ENCODE measurements at regions not wholly inside any gene's neighbourhood (a gene's known extent, or its start where the extent isn't known, plus 50 kb on each side); places are given as distances from the start of the nearest gene placed in this dataset.

DNA sequence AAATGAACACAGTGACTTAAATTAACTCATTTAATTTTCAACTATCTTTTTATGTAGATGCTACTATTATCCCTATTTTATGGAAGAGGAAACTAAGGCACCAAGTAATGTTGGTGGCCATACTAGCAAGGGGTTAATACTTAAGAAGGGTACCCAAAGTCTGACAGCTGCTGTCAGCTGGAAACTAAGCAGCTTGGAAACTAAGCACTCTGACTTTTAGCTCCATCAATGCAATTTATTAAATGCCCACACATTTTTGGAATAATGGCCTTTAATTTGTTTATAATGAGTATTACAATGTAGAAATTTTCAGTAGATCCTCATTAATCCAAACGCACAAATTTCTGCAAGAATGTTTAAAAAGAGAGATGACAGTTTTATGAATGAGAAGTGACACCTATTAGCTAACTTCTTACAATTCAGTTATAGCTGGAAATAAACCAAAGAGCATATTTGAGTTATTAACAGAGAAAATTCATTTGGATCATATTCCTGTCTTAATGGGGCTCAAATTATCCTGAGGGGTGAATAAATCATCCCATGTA is 483.1 kb upstream of the MBL2 start:
- Histone ChIP-seq H3K4me2 (no peak overlapping the region), H3K4me3 (no peak overlapping the region), H3K27ac (no peak overlapping the region), H3K9me3 (no peaks in the 10 kb centered on the region), H3K4me1 (no peaks in the 10 kb centered on the region)
- FAIRE-seq (no peak), ATAC-seq (no peak), DNase-seq (ENCODE audit: low read depth in 1 of 2, low spot score in 1 of 2) (no peak)
- WGBS (ENCODE audit: missing lambda C conversion rate) = 2% methylated on average over 1 of the region's 1 CpG
- POLR2A ChIA-PET = no interaction called here
- CTCF ChIA-PET = no interaction called here
- TF ChIP-seq CEBPB (IDR thresholded peaks at IDR 0.05) (no peak), HOXB5 (CRISPR knock-in tag; IDR thresholded peaks at IDR 0.05) (no peak), ESRRA (IDR thresholded peaks at IDR 0.05; ENCODE audit: borderline replicate concordance, low read length) (no peak), PHF8 (IDR thresholded peaks at IDR 0.05; ENCODE audit: borderline replicate concordance, low read depth) (no peak), CBX8 (IDR thresholded peaks at IDR 0.05) (no peak), EP300 (IDR thresholded peaks at IDR 0.05) (no peak), RCOR1 (IDR thresholded peaks at IDR 0.05; ENCODE audit: low read depth, low read length) (no peak), JUN (IDR thresholded peaks at IDR 0.05) (no peak)
- TF ChIP-seq, protein P1, sequence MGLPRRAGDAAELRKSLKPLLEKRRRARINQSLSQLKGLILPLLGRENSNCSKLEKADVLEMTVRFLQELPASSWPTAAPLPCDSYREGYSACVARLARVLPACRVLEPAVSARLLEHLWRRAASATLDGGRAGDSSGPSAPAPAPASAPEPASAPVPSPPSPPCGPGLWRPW (IDR thresholded peaks at IDR 0.05) = no peak
- TF ChIP-seq, protein P2, sequence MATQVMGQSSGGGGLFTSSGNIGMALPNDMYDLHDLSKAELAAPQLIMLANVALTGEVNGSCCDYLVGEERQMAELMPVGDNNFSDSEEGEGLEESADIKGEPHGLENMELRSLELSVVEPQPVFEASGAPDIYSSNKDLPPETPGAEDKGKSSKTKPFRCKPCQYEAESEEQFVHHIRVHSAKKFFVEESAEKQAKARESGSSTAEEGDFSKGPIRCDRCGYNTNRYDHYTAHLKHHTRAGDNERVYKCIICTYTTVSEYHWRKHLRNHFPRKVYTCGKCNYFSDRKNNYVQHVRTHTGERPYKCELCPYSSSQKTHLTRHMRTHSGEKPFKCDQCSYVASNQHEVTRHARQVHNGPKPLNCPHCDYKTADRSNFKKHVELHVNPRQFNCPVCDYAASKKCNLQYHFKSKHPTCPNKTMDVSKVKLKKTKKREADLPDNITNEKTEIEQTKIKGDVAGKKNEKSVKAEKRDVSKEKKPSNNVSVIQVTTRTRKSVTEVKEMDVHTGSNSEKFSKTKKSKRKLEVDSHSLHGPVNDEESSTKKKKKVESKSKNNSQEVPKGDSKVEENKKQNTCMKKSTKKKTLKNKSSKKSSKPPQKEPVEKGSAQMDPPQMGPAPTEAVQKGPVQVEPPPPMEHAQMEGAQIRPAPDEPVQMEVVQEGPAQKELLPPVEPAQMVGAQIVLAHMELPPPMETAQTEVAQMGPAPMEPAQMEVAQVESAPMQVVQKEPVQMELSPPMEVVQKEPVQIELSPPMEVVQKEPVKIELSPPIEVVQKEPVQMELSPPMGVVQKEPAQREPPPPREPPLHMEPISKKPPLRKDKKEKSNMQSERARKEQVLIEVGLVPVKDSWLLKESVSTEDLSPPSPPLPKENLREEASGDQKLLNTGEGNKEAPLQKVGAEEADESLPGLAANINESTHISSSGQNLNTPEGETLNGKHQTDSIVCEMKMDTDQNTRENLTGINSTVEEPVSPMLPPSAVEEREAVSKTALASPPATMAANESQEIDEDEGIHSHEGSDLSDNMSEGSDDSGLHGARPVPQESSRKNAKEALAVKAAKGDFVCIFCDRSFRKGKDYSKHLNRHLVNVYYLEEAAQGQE (IDR thresholded peaks at IDR 0.05) = no peak
- TF ChIP-seq, protein P3, sequence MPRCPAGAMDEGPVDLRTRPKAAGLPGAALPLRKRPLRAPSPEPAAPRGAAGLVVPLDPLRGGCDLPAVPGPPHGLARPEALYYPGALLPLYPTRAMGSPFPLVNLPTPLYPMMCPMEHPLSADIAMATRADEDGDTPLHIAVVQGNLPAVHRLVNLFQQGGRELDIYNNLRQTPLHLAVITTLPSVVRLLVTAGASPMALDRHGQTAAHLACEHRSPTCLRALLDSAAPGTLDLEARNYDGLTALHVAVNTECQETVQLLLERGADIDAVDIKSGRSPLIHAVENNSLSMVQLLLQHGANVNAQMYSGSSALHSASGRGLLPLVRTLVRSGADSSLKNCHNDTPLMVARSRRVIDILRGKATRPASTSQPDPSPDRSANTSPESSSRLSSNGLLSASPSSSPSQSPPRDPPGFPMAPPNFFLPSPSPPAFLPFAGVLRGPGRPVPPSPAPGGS (IDR thresholded peaks at IDR 0.05) = no peak

DNA sequence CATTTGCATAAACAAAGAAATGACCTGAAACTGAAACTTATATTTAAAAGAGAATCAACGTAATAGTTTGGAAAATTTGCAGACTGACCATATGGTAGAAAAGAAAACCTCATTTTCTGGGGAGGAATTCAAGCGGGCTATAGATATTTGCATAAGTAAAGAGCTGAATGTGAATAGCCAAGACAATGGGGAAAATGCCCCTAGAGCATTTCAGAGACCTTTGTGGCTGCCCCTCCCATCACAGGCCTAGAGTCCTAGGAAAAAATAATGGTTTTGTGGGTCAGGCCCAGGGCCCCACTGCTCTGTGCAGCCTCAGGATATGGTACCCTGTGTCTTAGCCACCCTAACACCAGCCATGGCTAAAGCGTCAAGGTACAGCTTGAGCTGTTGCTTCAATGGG is 480.6 kb upstream of the MBL2 start:
- H3K4me1 ChIP-seq = no peaks in the 10 kb centered on the region
- H3K4me3 ChIP-seq = no peak overlapping the region
- H3K9me3 ChIP-seq = no peaks in the 10 kb centered on the region
- ATAC-seq = no peak
- no peak for DNase-seq (ENCODE audit: low read depth in 1 of 2, low spot score in 1 of 2)
- ChIA-PET CTCF (interaction anchor here (0.6 kb wide), 1 partner anchor 1173 kb away, joined by 3 read pairs; no protein-coding TSS in a partner anchor), POLR2A (no interaction called here)
- no peak for FAIRE-seq
- under 1% methylated on average over 3 of the region's 3 CpGs for WGBS (ENCODE audit: missing lambda C conversion rate)
- no peak overlapping the region for H3K4me2 ChIP-seq
- no peak overlapping the region for H3K27ac ChIP-seq
- TF ChIP-seq BHLHE40 (IDR thresholded peaks at IDR 0.05; ENCODE audit: low read depth, low read length) (no peak), FOSL2 (IDR thresholded peaks at IDR 0.05) (no peak), FOSL2 (CRISPR knock-in tag; IDR thresholded peaks at IDR 0.05) (no peak), RFX5 (IDR thresholded peaks at IDR 0.05) (no peak), CHD2 (IDR thresholded peaks at IDR 0.05; ENCODE audit: low read length, partially characterized antibody) (no peak), EHMT2 (IDR thresholded peaks at IDR 0.05; ENCODE audit: low read depth) (no peak), NR3C1 (IDR thresholded peaks at IDR 0.05) (no peak), ZSCAN20 (CRISPR knock-in tag; IDR thresholded peaks at IDR 0.05) (no peak), MAFK (IDR thresholded peaks at IDR 0.05; ENCODE audit: partially characterized antibody) (no peak), GATA3 (IDR thresholded peaks at IDR 0.05; ENCODE audit: borderline replicate concordance) (no peak), HOXB5 (CRISPR knock-in tag; IDR thresholded peaks at IDR 0.05) (no peak), RARB (CRISPR knock-in tag; IDR thresholded peaks at IDR 0.05) (no peak), EHF (CRISPR knock-in tag; IDR thresholded peaks at IDR 0.05) (no peak), KDM5A (IDR thresholded peaks at IDR 0.05) (no peak), NFE2L2 (conservative IDR thresholded peaks at IDR 0.05; ENCODE audit: low read length) (no peak)
- TF ChIP-seq, protein P4, sequence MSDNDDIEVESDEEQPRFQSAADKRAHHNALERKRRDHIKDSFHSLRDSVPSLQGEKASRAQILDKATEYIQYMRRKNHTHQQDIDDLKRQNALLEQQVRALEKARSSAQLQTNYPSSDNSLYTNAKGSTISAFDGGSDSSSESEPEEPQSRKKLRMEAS (IDR thresholded peaks at IDR 0.05) = no peak
- TF ChIP-seq, protein P5, sequence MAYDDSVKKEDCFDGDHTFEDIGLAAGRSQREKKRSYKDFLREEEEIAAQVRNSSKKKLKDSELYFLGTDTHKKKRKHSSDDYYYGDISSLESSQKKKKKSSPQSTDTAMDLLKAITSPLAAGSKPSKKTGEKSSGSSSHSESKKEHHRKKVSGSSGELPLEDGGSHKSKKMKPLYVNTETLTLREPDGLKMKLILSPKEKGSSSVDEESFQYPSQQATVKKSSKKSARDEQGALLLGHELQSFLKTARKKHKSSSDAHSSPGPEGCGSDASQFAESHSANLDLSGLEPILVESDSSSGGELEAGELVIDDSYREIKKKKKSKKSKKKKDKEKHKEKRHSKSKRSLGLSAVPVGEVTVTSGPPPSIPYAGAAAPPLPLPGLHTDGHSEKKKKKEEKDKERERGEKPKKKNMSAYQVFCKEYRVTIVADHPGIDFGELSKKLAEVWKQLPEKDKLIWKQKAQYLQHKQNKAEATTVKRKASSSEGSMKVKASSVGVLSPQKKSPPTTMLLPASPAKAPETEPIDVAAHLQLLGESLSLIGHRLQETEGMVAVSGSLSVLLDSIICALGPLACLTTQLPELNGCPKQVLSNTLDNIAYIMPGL (CRISPR knock-in tag; IDR thresholded peaks at IDR 0.05; ENCODE audit: borderline replicate concordance) = no peak
- TF ChIP-seq, protein P6, sequence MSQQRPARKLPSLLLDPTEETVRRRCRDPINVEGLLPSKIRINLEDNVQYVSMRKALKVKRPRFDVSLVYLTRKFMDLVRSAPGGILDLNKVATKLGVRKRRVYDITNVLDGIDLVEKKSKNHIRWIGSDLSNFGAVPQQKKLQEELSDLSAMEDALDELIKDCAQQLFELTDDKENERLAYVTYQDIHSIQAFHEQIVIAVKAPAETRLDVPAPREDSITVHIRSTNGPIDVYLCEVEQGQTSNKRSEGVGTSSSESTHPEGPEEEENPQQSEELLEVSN (IDR thresholded peaks at IDR 0.05; ENCODE audit: borderline replicate concordance, low read depth) = no peak
- TF ChIP-seq, protein P2 (IDR thresholded peaks at IDR 0.05) = no peak

Data from A549 (cell line).